HCT116 (cell line): ENCODE measurements at regions not wholly inside any gene's neighbourhood (a gene's known extent, or its start where the extent isn't known, plus 50 kb on each side); places are given as distances from the start of the nearest gene placed in this dataset.
"Not testable (repeated sequence)": the region's sequence is repeated elsewhere in the genome, so short reads cannot be mapped to it uniquely, and the experiment has no call there.

Experiments
- ATAC-seq: fragments of 200-7000 bp; cut with Tn5 transposase; 2 replicates; pipeline ENCODE4 v1.9.1; 2020; ENCODE audit warnings: mild to moderate bottlenecking, moderate library complexity
- BruUV-seq: library from RNA; stranded (reverse); fragments of 400-500 nt; replicated peaks from 2 replicates; lab custom pipeline; 2021; lab: Mats Ljungman, UMichigan
- CTCF ChIA-PET: fragments of 300-600 bp; sonication (Branson Sonifier 250); formaldehyde crosslinking; loops from one replicate; lab custom pipeline; 2021; ENCODE audit warnings: antibody characterized with exemption; lab: Charles Lee
- POLR2A ChIA-PET: fragments of 300-600, 350-600 bp; sonication (Branson Sonifier 250); formaldehyde crosslinking; loops from one replicate; lab custom pipeline; 2021; ENCODE audit warnings: antibody characterized with exemption; lab: Charles Lee
- RAD21 ChIA-PET, 2 experiments: fragments of 300-600 bp; sonication (Branson Sonifier 250); formaldehyde crosslinking; loops; one replicate each; lab custom pipeline; 2023; ENCODE audit warnings: low total read pairs in 2 of 2; ENCODE audit not compliant: uncharacterized antibody in 2 of 2, unreplicated experiment in 2 of 2, low non-redundant PET in 1 of 2; lab: Charles Lee
- DNase-seq: peaks from one replicate; pipeline ENCODE4 v3.0.0-alpha.2; 2010; ENCODE audit warnings: low read depth, low spot score
- H2AFZ ChIP-seq: fragments of 200-600 bp; shearing (Covaris generic), sonication (generic); 2 replicates; pipeline ENCODE4 v1.6.1; 2017; ENCODE audit warnings: low read depth, mixed run types, mixed read lengths, antibody characterized with exemption, low read length; ENCODE audit not compliant: poor library complexity, severe bottlenecking
- H3K27ac ChIP-seq: 2 replicates; pipeline ENCODE4 v1.5.1; 2012; ENCODE audit warnings: low read depth, low read length
- H3K27me3 ChIP-seq: fragments of 200-600 bp; sonication (generic); 2 replicates; pipeline ENCODE4 v1.6.1; 2016; ENCODE audit warnings: mixed run types, low read length, mixed read lengths; ENCODE audit not compliant: insufficient read depth
- H3K36me3 ChIP-seq, 2 experiments: fragments of 200-500 bp in 1 of 2; fragments of 200-600 bp in 1 of 2; sonication (Bioruptor generic) in 1 of 2; sonication (generic) in 1 of 2; 2 replicates each; pipeline versions ENCODE4 v1.5.1 to v1.6.1; 2014 to 2016; ENCODE audit warnings: low read length in 2 of 2, inconsistent platforms in 1 of 2, mixed read lengths in 1 of 2, mixed run types in 1 of 2; ENCODE audit not compliant: insufficient read depth in 2 of 2, control insufficient read depth in 1 of 2
- H3K4me1 ChIP-seq, 2 experiments: fragments of 200-600 bp in 1 of 2; sonication (generic) in 1 of 2; 2 replicates each; pipeline versions ENCODE4 v1.5.1 to v1.6.1; 2012 to 2017; ENCODE audit warnings: low read length in 2 of 2, inconsistent platforms in 1 of 2, mild to moderate bottlenecking in 1 of 2, mixed read lengths in 1 of 2, mixed run types in 1 of 2, moderate library complexity in 1 of 2; ENCODE audit not compliant: insufficient read depth in 2 of 2, control insufficient read depth in 1 of 2
- H3K4me2 ChIP-seq: fragments of 200-600 bp; sonication (generic); 2 replicates; pipeline ENCODE4 v1.6.1; 2017; ENCODE audit warnings: mixed run types, low read length, mixed read lengths
- H3K4me3 ChIP-seq, 2 experiments: fragments of 200-600 bp in 1 of 2; sonication (generic) in 1 of 2; replicated peaks in 1 of 2; 2 replicates each; pipeline ENCODE4 v1.5.1; 2011 to 2016; ENCODE audit warnings: low read length in 2 of 2, control low read depth in 1 of 2, low read depth in 1 of 2, mild to moderate bottlenecking in 1 of 2, mixed read lengths in 1 of 2, mixed run types in 1 of 2
- H3K79me2 ChIP-seq: fragments of 200-600 bp; sonication (generic); 2 replicates; pipeline ENCODE4 v1.6.1; 2017; ENCODE audit warnings: mild to moderate bottlenecking, mixed run types, low read length, moderate library complexity, mixed read lengths; ENCODE audit not compliant: insufficient read depth
- H3K9ac ChIP-seq: fragments of 200-600 bp; sonication (generic); 2 replicates; pipeline ENCODE4 v1.6.1; 2016; ENCODE audit warnings: low read length, mixed read lengths
- H3K9me2 ChIP-seq: fragments of 200-600 bp; sonication (generic), shearing (Covaris generic); 2 replicates; pipeline ENCODE4 v1.6.1; 2017; ENCODE audit warnings: mixed run types, mild to moderate bottlenecking, moderate library complexity; ENCODE audit not compliant: insufficient read depth
- H3K9me3 ChIP-seq, 2 experiments: fragments of 200-500 bp in 1 of 2; fragments of 200-600 bp in 1 of 2; sonication (Bioruptor generic) in 1 of 2; sonication (generic) in 1 of 2; 2 replicates each; pipeline ENCODE4 v1.6.1; 2014 to 2017; ENCODE audit warnings: low read length in 2 of 2, mixed read lengths in 2 of 2, inconsistent platforms in 1 of 2, low read depth in 1 of 2, mild to moderate bottlenecking in 1 of 2, mixed run types in 1 of 2, moderate library complexity in 1 of 2; ENCODE audit not compliant: control insufficient read depth in 1 of 2, insufficient read depth in 1 of 2
- H4K20me1 ChIP-seq: fragments of 200-600 bp; sonication (generic), shearing (Covaris generic); 2 replicates; pipeline ENCODE4 v1.6.1; 2017; ENCODE audit warnings: mixed run types, mild to moderate bottlenecking, moderate library complexity; ENCODE audit not compliant: insufficient read depth
- CTCF ChIP-seq, 3 experiments: fragments of 200-600 bp in 1 of 3; sonication (generic) in 1 of 3; IDR thresholded peaks in 2 of 3; conservative IDR thresholded peaks in 1 of 3; 2 replicates each; pipeline ENCODE4 v1.5.1; 2012 to 2017; ENCODE audit warnings: low read depth in 2 of 3, low read length in 2 of 3, antibody characterized with exemption in 1 of 3, borderline replicate concordance in 1 of 3, control low read depth in 1 of 3, mild to moderate bottlenecking in 1 of 3, mixed read lengths in 1 of 3, mixed run types in 1 of 3, moderate library complexity in 1 of 3; ENCODE audit not compliant: insufficient read depth in 1 of 3
- ELF1 ChIP-seq: IDR thresholded peaks from 2 replicates; pipeline ENCODE4 v1.6.1; 2012; ENCODE audit warnings: low read depth, borderline replicate concordance
- MAX ChIP-seq: IDR thresholded peaks from 2 replicates; pipeline ENCODE4 v1.6.1; 2012
- POLR2AphosphoS5 ChIP-seq: IDR thresholded peaks from 2 replicates; pipeline ENCODE4 v1.6.1; 2011; ENCODE audit warnings: mild to moderate bottlenecking, low read depth, low read length, moderate library complexity
- ZNF274 ChIP-seq: fragments of 200-500 bp; sonication (Bioruptor generic); IDR thresholded peaks from 2 replicates; pipeline ENCODE4 v1.6.1; 2014; ENCODE audit warnings: mild to moderate bottlenecking, low read depth, low read length, inconsistent platforms
- intact Hi-C: fragments of 100-400 bp; cut with micrococcal nuclease; formaldehyde crosslinking; loops from 2 replicates; pipeline ENCODE4 v1.10.0; 2022
- TF ChIP-seq, protein P1 (sequence below): IDR thresholded peaks from 2 replicates; pipeline ENCODE4 v1.6.1; 2011; ENCODE audit warnings: mild to moderate bottlenecking, low read length, moderate library complexity; ENCODE audit not compliant: insufficient replicate concordance; ENCODE audit errors: extremely low read depth
- TF ChIP-seq, protein P2 (sequence below): IDR thresholded peaks from 2 replicates; pipeline ENCODE4 v1.6.1; 2012; ENCODE audit warnings: low read depth

DNA sequence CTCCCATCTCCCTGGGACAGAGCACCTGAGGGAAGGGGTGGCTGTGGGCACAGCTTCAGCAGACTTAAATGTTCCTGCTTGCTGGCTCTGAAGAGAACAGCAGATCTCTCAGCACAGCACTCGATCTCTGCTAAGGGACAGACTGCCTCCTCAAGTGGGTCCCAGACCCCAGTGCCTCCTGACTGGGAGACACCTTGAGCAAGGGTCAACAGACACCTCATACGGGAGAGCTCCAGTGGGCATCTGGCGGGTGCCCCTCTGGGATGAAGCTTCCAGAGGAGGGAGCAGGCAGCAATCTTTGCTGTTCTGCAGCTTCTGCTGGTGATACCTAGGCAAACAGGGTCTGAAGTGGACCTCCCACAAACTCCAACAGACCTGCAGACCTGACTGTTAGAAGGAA, 436.7 kb upstream of the CHRM2 start:
- intact Hi-C loops, H3K9ac ChIP-seq, POLR2A ChIA-PET, H3K79me2 ChIP-seq, CTCF ChIA-PET, H3K4me1 ChIP-seq, H3K27me3 ChIP-seq, RAD21 ChIA-PET, H3K4me2 ChIP-seq, H3K4me3 ChIP-seq, DNase-seq, ATAC-seq, H2AFZ ChIP-seq, H3K9me3 ChIP-seq, H4K20me1 ChIP-seq, H3K36me3 ChIP-seq, H3K27ac ChIP-seq, H3K9me2 ChIP-seq, BruUV-seq: not testable (repeated sequence)

DNA sequence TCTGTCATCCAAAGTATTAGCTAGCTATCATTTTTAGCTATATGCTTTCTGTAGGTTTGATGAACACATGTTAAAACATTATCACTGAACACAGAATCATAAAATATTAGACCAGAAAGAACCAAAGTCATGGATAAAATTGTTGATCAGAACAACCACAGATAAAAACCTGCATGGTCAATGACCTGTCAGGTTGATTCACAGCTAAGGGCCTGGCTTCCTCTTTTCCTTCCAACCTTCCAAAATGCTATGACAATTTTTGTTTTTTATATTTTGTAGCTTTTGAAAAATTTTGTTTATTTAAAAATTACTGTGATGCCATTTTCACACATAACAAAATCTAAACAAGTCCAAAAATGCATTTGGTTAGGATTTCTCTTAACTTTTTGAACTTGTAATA, 444.4 kb upstream of the CHRM2 start:
- no peak overlapping the region for H2AFZ ChIP-seq
- H3K9ac ChIP-seq: no peak overlapping the region
- intact Hi-C loops: no loop called here
- H3K9me2 ChIP-seq: no peaks in the 10 kb centered on the region
- POLR2A ChIA-PET: no interaction called here
- H3K4me3 ChIP-seq: no peak overlapping the region
- TF ChIP-seq POLR2AphosphoS5 (no peak), CTCF (IDR thresholded peaks at IDR 0.05 in 2 of 3, conservative IDR thresholded peaks at IDR 0.05 in 1 of 3; ENCODE audit: borderline replicate concordance in 1 of 3, insufficient read depth in 1 of 3, low read depth in 2 of 3, low read length in 2 of 3) (no peak), ELF1 (no peak), ZNF274 (no peak), MAX (no peak)
- TF ChIP-seq, protein P1, sequence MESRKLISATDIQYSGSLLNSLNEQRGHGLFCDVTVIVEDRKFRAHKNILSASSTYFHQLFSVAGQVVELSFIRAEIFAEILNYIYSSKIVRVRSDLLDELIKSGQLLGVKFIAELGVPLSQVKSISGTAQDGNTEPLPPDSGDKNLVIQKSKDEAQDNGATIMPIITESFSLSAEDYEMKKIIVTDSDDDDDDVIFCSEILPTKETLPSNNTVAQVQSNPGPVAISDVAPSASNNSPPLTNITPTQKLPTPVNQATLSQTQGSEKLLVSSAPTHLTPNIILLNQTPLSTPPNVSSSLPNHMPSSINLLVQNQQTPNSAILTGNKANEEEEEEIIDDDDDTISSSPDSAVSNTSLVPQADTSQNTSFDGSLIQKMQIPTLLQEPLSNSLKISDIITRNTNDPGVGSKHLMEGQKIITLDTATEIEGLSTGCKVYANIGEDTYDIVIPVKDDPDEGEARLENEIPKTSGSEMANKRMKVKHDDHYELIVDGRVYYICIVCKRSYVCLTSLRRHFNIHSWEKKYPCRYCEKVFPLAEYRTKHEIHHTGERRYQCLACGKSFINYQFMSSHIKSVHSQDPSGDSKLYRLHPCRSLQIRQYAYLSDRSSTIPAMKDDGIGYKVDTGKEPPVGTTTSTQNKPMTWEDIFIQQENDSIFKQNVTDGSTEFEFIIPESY: no peak
- TF ChIP-seq, protein P2, sequence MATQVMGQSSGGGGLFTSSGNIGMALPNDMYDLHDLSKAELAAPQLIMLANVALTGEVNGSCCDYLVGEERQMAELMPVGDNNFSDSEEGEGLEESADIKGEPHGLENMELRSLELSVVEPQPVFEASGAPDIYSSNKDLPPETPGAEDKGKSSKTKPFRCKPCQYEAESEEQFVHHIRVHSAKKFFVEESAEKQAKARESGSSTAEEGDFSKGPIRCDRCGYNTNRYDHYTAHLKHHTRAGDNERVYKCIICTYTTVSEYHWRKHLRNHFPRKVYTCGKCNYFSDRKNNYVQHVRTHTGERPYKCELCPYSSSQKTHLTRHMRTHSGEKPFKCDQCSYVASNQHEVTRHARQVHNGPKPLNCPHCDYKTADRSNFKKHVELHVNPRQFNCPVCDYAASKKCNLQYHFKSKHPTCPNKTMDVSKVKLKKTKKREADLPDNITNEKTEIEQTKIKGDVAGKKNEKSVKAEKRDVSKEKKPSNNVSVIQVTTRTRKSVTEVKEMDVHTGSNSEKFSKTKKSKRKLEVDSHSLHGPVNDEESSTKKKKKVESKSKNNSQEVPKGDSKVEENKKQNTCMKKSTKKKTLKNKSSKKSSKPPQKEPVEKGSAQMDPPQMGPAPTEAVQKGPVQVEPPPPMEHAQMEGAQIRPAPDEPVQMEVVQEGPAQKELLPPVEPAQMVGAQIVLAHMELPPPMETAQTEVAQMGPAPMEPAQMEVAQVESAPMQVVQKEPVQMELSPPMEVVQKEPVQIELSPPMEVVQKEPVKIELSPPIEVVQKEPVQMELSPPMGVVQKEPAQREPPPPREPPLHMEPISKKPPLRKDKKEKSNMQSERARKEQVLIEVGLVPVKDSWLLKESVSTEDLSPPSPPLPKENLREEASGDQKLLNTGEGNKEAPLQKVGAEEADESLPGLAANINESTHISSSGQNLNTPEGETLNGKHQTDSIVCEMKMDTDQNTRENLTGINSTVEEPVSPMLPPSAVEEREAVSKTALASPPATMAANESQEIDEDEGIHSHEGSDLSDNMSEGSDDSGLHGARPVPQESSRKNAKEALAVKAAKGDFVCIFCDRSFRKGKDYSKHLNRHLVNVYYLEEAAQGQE: no peak
- no peaks in the 10 kb centered on the region for H3K27me3 ChIP-seq
- H3K4me1 ChIP-seq: no peaks in the 10 kb centered on the region
- H3K9me3 ChIP-seq: no peaks in the 10 kb centered on the region; a peak in 2 of 4 replicates
- H3K36me3 ChIP-seq: no peaks in the 10 kb centered on the region
- BruUV-seq: no TSS peak
- H3K27ac ChIP-seq: no peak overlapping the region
- RAD21 ChIA-PET: no interaction called here
- ATAC-seq (no peak), DNase-seq (no peak)
- CTCF ChIA-PET: no interaction called here
- no peaks in the 10 kb centered on the region for H3K79me2 ChIP-seq
- no peak overlapping the region for H3K4me2 ChIP-seq
- H4K20me1 ChIP-seq: no peaks in the 10 kb centered on the region
